HG03139 (cell line): ENCODE measurements at regions not wholly inside any gene's neighbourhood (a gene's known extent, or its start where the extent isn't known, plus 50 kb on each side); places are given as distances from the start of the nearest gene placed in this dataset.

Experiments
- ATAC-seq: cut with Tn5 transposase; IDR thresholded peaks from one replicate; pipeline ENCODE4 v1.9.1; 2021; ENCODE audit not compliant: unreplicated experiment

DNA sequence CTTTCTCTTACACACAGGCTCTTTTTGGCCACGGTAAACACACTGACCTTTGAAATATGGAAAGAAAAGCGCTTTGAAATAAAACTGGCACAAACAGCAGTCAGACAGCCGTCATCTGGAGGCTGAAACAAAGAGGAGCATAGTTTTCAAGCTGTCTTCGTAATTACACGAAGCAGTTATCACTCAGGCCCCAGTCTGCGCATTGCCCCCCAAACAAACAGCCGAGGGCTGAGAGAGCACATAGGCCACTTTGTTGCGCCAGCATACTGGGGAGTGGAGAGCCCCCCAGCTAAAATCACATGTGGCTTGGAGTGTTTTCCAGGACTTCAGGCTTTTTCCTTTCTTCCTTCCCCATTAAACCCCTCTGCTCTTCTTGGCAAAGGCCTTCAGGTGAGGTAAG lies 142.9 kb upstream of the BTG1 start:
- ATAC-seq = no peak

DNA sequence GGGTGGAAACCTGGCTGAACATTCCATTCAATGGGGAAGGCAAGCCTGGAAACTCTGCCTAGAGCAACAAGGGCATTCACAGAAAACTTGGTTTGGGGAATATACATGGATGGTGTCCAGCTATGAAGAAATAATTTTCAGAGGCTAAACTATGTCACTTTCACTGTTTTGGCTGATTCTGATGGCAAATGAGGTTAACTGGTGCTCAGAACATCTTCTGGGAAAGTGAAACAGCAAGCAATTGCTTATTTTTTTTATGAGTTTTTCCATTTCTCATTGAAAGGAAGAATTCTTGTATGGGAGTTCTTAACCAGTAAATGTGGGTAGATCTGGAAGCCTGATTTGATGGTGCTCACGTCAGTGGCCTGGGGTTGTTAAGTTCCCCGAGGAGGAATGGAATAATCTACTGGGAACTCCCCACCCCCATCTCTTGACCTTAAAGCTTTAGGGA lies 132.8 kb upstream of the BTG1 start:
- no peak for ATAC-seq

DNA sequence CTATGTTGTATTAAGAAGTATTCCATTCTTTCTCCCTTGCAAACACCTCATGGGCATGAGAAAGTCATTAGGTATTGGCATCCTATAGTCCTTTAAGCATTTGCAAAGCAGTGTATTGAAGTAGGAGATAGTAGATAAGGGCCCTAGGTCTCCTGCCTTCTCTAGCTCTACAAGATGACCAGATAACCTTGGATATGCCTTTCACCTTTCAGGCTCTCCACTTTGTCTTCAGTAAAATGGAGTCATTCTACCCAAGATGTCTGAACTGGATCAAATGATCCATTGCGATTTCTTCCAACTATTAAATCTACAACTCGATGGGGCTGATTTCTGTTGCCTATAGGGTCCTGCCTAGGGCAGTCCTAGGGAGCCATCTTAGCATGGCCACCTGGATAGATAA lies 132.1 kb upstream of the BTG1 start:
- ATAC-seq = no peak

DNA sequence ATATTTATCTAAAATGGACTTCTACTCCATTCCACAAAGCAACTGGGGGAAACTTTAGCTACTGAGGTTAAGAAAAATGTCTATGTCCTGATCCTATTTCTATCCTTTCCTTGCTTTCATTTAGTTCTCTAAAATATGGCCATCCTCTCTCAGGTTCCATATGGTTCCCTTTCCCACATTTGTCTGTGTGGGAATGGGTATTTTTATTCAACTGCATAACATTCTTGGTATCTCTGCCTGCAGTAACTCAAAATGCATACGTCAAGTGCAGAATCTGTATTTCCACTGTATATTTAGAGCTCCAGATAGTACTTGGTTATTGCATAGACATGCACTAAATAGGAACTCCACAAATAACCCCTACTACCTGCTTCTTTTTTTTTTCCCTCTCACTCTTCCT lies 130.6 kb upstream of the BTG1 start:
- ATAC-seq = no peak

DNA sequence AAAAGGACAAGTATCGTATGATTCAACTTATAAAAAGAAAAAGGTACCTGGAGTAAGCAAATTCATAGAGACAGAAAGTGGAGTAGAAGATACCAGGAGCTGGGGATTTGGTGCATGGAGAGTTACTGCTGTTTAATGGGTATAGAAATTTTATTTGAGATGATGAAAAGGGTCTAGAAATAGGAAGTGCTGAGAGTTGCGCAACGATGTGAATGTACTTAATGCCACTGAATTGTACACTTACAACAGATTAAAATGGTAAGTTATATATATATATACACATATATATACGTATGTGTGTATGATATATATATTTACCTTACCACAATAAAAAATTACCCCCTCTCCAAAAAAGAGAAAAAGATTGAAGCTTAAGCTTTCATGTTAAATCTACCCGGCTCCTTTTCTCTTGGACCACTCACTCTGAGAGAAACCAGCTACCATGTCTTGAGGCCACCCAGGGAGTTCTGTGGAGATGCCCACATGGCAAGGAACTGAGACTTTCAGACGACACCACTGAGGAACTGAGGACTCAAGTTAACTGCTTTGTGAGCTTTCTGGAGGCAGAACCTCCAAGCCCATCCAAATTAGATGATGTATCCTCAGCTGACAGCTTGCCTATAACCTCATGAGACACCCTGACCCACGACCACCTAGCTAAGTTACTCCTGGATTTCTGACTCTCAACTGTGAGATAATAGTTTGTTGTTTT lies 130.0 kb upstream of the BTG1 start:
- no peak for ATAC-seq

DNA sequence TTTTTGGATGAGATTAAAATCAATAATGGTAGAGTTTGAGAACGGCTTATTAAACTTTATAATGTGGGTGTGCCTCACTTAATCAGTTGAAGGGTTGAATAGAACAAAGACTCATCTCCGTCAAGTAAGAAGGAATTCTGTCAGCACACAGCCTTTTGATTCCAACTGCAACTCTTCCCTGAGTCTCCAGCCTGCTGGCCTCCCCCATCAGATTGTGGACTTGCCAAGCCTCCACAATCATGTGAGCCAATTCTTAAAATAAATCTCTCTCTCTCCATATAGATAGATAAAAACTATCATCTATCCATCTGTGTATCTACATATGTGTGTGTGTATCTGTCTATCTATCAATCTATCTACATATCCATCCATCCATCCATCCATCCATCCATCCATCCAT lies 127.4 kb upstream of the BTG1 start:
- ATAC-seq = no peak

DNA sequence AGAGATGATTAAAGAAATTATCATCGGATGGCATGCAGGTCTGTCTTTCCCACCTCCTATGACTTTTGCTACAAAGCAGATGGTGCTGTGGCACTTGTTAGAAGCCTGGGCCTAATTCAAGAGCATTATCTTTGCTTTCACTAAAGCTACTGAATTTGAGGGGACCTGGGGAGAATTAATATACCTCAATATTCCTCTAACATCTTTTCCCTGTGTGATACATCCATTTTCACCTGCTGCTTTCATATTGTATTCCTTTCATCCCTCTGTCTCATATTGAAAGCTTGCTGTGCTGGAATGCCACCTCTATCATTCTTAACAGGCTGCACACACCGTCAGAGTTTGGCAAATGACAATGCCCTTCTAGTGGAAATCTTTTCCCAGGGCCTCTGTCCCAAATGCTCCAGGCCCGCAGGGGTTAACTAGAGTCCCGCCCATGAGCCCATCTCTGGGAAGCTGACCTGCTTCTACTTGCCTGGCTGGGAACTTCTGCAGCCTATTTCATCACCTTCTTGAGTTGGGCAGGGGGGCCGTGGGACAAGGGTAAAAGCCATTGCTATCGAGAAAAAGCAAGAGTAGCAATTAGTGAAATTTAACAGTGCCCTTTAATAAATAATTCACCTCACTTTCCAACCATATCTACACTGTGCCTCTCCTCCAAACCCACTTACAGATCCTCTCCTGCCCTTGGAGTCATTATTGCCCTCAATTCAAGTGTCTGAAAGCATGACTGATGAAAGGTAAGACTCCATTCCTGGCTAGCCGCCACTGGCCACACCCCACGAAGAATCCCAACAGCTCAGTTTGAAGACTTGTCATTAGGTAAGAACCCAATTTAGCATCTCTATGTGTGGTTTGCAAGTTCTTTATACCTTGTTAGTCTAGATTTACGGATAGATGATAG lies 126.7 kb upstream of the BTG1 start:
- ATAC-seq = no peak

DNA sequence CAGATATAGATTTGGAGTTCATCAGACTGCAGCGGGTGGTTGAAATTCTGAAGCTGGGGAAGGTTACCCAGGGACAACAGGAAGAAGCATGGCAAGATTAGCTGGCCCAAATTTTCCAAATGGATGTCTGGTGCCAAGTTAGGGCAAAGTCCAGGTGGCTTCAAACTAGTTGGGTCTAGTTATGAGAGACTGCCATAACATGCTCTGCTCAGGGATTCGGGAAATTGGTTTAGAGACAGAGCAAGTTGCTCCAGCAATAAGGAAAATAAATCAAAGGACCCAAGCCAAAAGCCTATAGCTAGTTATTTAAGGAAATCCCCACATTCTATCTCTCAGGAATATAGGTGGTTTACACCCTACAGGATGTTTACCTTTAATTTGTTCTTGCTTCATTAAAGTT lies 125.7 kb upstream of the BTG1 start:
- ATAC-seq = no peak

DNA sequence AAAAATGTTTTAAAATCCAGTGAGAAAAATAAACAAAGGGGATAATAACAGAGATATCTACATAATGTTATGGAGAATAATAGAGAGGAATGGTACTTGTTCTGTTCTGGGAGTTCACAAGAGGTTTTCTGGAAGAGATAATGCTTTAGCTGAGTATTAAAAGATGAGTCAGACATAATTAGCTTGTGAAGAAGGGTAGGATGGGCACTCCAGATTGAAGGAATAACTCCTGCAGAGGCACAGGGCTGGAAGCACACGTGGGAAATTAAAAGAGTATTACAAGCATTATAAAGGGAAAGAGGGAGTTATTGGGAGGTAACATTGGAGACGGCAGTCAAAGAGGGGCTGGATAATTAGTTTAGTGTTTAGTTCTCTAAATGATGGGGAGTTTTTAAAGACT lies 124.9 kb upstream of the BTG1 start:
- no peak for ATAC-seq

DNA sequence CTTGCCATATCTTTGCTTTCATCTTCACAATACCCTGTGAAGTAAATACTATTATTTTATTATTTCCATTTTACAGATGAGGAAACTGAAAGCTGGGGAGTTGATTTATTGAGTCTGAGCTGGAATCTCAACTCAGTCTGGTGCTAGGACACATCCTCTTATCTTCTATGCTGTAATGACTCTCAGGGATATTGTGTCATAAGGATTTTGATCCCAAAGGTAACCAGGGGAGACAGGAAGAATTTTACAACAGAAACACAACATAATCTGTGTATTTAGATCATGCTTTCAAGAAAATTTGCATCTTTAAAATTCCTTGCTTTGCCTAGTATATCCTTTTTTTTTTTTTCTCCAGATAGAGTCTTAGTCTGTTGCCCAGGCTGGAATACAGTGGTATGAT lies 123.3 kb upstream of the BTG1 start:
- no peak for ATAC-seq

DNA sequence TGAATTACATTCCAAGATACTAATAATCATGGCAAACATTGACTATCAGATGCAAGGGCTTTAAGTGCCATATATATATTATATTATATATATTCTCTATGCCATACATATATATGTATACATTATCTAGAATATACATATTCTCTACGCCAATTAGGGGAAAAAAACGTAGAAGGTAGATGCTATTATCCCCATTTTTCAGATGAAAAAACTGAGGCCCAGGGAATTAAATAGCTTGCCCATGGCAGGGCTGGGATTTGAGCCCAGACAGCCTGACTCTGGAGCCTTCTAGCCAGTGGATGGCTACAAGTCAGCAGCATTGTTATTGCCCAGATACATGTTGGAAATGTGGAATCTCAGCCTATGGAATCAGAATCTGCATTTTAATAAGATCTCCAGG lies 116.0 kb upstream of the BTG1 start:
- no peak for ATAC-seq

DNA sequence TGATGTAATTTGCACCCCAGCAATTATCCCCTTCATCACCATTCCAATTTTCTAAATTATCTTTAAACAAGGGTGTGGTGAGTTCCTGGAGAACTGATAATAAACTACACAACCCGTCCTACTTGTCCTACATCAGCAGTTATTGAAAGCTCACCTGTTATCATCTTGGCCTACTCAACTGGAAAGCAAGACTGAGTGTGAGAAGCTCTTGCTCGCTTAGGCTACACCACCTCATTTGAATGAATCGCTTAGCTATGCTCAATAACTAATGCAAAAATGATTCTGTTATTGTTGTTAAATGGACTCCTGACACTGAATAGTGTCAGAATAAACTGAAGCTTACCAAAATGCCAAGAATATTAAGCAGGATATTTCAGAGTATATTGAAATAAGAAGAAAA lies 115.4 kb upstream of the BTG1 start:
- ATAC-seq = no peak

DNA sequence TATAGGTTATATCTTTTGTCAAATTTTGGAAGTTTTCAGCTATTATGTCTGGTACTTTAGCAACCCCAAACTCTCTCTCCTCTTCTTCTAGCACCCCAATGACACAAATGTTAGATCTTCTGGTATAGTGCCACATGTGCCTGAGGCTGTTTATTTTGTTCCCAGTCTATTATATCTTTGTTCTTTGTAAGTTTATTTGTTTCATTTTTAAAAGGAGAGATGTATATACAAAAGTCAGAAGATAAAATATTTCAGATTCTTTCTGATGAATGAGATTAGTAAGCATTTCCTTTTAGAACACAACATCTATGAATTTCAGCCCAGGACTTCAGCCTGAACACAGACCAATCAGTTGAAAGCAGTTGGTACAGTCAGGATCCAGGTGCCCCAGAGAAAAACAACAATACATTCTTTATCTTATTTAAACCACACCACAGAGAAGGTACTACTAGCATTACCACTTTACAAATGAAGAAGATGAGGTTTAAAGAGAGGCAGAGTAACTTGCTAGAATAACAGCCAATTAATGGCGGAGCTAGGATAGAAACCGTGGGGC lies 114.1 kb upstream of the BTG1 start:
- no peak for ATAC-seq

DNA sequence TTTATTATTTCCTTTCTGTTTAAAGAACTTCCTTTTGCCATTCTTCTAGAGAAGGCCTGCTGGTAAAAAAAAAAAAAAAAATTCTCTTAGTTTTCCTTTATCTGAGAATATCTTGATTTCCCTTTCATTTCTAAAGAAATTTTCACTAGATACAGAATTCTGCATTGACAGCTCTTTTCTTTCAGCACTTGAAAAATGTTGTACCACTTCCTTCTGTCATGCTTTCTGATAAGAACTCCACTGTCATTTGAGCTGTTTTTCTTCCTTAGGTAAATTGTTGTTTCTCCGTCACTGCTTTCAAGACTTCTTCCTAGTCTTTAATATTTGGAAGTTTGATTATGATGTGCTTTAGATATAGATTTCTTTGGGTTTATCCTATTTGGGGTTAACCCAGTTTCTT lies 113.6 kb upstream of the BTG1 start:
- ATAC-seq = no peak

DNA sequence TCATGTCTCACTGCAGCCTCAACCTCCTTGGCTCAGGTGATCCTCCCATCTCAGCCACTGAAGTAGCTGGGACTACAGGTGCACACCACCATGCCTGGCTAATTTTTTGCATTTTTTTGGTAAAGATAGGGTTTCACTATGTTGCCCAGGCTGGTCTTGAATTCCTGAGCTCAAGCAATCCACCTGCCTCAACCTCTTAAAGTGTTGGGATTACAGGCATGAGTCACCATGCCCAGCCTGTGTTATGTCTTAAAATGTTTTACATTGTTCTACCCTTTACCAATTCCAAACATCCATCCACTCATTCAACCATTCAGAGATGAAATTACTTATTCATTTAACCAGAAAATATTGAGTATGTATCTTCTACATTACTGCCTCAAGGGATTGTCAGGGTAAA lies 111.6 kb upstream of the BTG1 start:
- no peak for ATAC-seq

DNA sequence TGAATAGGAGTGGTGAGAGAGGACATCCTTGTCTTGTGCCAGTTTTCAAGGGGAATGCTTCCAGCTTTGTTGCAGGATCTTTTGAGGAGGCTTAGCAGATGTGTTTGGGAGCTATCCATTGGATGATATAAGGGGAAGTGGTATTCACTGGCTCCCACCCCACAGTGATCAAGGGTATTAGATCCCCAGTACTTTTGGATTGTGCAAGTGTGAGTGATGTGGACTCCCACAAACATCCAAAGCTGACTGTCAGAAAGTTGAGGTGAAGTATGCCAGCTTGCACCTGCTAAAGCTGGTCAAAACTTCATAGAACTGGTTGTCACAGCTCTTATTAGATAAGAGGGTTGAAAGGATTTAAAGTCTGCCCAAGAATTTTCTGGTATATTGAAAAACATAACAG lies 110.1 kb upstream of the BTG1 start:
- ATAC-seq = no peak

DNA sequence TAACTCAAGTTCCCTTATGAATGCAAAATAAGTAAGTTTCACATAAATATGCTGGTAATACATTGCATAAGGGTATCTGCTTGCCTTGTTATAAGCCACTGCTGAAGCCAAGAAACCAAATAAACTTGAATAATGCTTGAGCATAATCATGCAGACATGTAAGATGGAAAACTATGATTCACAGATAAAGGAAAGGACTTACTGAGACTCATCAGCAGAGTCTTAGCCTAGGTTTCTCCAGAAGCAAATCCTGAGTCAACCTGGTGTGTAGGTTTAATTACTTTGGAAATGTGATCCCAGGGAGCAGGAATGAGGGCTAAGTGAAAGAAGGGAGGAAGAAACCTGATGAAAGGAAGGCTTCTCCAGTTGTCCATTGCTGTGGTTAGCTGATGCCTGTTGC lies 107.7 kb upstream of the BTG1 start:
- ATAC-seq = no peak

DNA sequence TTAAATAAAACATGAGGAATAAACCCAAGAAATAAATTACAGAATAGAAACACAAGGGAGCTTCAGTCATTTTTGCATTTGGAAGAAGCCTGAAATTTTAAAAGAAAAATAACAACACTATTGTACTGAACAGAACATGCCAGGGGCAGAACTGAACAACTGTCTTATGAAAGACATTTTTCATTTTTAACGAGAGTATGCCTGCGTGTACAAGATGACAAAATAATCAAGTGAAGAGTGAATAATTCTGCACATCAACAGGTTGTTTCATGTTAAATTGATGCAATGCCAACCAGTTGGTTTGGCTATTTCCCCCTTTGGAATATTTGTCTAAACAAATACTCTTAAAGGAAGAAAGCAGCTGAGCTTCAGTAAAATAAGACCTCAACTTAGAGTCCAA lies 103.3 kb upstream of the BTG1 start:
- ATAC-seq = no peak

DNA sequence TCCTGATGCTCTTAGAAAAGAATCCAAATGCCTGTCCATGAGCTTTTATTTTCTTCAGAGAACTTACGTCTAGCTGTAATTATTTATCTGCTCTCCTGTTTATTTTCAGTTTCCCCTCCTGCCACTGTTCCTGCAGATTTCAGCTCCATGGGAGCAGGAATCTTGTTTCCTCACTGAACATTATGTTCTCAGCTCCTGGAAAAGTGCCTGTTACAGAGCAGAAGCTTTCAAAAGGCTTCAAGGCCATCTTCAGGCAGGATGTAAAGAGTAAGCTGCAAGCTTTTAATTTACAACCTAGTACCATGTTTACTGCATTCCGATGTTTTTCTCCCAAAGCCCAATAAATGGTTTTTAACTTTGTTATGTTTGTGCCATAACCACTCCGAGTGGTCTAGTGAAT lies 98.4 kb upstream of the BTG1 start:
- no peak for ATAC-seq

DNA sequence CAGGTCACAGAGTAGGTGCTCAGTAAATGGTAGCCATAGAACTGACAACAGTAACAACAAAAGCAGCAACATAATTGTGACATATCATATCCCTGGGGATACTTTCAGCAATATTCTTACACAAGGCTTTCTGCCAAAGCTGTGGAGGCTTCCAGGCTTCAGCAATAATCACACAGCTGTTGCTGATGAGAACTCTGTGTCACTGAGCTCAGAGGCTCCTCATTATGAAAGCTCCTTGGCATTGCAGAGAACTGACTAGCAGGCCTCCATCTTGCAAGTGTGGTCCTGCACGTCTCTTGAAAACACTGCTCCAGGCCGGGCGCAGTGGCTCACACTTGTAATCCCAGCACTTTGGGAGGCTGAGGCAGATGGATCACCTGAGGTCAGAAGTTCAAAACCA lies 97.3 kb upstream of the BTG1 start:
- no peak for ATAC-seq

DNA sequence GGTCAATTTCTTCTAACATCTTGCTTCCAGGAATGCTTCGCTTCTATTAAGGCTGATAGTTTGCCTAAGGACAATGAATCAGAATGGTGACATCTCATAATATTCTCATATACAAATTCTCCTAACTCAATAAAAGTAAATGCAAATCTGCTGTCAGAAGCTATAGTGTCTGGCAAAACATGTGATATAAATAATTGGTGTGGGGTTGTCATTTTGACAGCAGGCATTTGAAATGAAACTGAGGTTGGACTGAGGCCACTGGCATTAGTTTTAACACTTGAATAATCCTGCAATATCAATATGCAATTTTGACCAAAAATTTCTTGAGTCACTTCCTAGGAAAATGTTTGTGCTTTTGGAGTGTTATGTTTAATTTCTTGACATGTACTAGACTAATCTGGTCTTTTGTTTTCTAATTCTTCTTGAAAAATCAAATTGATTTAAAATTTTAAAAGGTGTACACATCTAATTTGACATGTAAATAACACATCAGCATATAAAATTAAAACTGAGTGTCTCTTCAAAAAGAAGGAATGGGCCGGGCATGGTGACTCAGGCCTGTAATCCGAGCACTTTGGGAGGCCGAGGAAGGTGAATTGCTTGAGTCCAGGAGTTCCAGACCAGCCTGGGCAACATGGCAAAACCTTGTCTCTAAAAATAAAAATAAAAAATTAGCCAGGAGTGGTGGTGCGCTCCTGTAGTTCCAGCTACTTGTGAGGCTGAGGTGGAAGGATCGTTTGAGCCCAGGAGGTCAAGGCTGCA lies 92.3 kb upstream of the BTG1 start:
- no peak for ATAC-seq
